ENCODE measurements at regions not wholly inside any gene's neighbourhood (a gene's known extent, or its start where the extent isn't known, plus 50 kb on each side); places are given as distances from the start of the nearest gene placed in this dataset.

DNA sequence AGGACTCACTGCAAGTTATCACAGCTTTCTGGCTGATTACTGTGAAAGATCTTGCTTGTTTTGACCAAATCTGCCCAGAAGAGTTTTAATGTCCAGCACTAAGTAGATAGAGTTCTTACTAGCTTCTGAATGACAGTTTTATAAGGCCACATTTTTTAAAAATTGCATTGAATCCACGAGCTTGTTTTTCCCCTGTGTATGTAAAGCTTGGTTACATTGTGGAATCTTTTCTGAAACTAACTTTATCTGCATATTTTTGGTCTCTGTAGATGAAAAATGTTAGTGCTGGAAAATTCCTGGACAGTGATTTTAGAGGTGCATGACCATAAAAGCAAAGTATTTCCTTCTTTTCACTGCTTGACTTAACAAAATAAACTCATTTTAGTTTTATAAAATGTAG is 650.3 kb upstream of the FAM241A start:
- ATAC-seq, result no peak
- ChIA-PET POLR2A (no interaction called here), CTCF (no interaction called here)
- no peak for DNase-seq (ENCODE audit: low read depth in 1 of 2, low spot score in 1 of 2)
- Histone ChIP-seq H3K4me3 (no peak overlapping the region), H3K27ac (no peak overlapping the region), H3K4me1 (0 out of 3 replicates have a peak, but pooled peaks cover 7% of the 10 kb centered on the region), H3K9me3 (no peaks in the 10 kb centered on the region), H3K4me2 (no peak overlapping the region)
- TF ChIP-seq HDAC2 (IDR thresholded peaks at IDR 0.05) (no peak), NR3C1 (IDR thresholded peaks at IDR 0.05) (no peak), NPAS2 (CRISPR knock-in tag; IDR thresholded peaks at IDR 0.05; ENCODE audit: borderline replicate concordance) (no peak), TFCP2L1 (CRISPR knock-in tag; IDR thresholded peaks at IDR 0.05) (no peak), POLR2A (IDR thresholded peaks at IDR 0.05; ENCODE audit: low read length) (no peak), KDM1A (IDR thresholded peaks at IDR 0.05; ENCODE audit: low read depth) (no peak), ZSCAN20 (CRISPR knock-in tag; IDR thresholded peaks at IDR 0.05) (no peak), EHMT2 (IDR thresholded peaks at IDR 0.05; ENCODE audit: low read depth) (no peak), GATA3 (IDR thresholded peaks at IDR 0.05; ENCODE audit: borderline replicate concordance) (no peak), RFX5 (IDR thresholded peaks at IDR 0.05) (no peak), PHF8 (IDR thresholded peaks at IDR 0.05; ENCODE audit: borderline replicate concordance, low read depth) (no peak), RCOR1 (IDR thresholded peaks at IDR 0.05; ENCODE audit: low read depth, low read length) (no peak), TP53 (CRISPR knock-in tag; IDR thresholded peaks at IDR 0.05) (no peak), ZC3H11A (IDR thresholded peaks at IDR 0.05) (no peak), BHLHE40 (IDR thresholded peaks at IDR 0.05; ENCODE audit: low read depth, low read length) (no peak)
- TF ChIP-seq, protein P1, sequence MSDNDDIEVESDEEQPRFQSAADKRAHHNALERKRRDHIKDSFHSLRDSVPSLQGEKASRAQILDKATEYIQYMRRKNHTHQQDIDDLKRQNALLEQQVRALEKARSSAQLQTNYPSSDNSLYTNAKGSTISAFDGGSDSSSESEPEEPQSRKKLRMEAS (IDR thresholded peaks at IDR 0.05), result no peak
- TF ChIP-seq, protein P2, sequence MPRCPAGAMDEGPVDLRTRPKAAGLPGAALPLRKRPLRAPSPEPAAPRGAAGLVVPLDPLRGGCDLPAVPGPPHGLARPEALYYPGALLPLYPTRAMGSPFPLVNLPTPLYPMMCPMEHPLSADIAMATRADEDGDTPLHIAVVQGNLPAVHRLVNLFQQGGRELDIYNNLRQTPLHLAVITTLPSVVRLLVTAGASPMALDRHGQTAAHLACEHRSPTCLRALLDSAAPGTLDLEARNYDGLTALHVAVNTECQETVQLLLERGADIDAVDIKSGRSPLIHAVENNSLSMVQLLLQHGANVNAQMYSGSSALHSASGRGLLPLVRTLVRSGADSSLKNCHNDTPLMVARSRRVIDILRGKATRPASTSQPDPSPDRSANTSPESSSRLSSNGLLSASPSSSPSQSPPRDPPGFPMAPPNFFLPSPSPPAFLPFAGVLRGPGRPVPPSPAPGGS (IDR thresholded peaks at IDR 0.05), result no peak
- TF ChIP-seq, protein P3, sequence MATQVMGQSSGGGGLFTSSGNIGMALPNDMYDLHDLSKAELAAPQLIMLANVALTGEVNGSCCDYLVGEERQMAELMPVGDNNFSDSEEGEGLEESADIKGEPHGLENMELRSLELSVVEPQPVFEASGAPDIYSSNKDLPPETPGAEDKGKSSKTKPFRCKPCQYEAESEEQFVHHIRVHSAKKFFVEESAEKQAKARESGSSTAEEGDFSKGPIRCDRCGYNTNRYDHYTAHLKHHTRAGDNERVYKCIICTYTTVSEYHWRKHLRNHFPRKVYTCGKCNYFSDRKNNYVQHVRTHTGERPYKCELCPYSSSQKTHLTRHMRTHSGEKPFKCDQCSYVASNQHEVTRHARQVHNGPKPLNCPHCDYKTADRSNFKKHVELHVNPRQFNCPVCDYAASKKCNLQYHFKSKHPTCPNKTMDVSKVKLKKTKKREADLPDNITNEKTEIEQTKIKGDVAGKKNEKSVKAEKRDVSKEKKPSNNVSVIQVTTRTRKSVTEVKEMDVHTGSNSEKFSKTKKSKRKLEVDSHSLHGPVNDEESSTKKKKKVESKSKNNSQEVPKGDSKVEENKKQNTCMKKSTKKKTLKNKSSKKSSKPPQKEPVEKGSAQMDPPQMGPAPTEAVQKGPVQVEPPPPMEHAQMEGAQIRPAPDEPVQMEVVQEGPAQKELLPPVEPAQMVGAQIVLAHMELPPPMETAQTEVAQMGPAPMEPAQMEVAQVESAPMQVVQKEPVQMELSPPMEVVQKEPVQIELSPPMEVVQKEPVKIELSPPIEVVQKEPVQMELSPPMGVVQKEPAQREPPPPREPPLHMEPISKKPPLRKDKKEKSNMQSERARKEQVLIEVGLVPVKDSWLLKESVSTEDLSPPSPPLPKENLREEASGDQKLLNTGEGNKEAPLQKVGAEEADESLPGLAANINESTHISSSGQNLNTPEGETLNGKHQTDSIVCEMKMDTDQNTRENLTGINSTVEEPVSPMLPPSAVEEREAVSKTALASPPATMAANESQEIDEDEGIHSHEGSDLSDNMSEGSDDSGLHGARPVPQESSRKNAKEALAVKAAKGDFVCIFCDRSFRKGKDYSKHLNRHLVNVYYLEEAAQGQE (IDR thresholded peaks at IDR 0.05), result no peak
- TF ChIP-seq, protein P4, sequence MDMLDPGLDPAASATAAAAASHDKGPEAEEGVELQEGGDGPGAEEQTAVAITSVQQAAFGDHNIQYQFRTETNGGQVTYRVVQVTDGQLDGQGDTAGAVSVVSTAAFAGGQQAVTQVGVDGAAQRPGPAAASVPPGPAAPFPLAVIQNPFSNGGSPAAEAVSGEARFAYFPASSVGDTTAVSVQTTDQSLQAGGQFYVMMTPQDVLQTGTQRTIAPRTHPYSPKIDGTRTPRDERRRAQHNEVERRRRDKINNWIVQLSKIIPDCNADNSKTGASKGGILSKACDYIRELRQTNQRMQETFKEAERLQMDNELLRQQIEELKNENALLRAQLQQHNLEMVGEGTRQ (IDR thresholded peaks at IDR 0.05), result no peak
- 0% methylated on average over 1 of the region's 1 CpG for WGBS (ENCODE audit: missing lambda C conversion rate)
- FAIRE-seq, result no peak

DNA sequence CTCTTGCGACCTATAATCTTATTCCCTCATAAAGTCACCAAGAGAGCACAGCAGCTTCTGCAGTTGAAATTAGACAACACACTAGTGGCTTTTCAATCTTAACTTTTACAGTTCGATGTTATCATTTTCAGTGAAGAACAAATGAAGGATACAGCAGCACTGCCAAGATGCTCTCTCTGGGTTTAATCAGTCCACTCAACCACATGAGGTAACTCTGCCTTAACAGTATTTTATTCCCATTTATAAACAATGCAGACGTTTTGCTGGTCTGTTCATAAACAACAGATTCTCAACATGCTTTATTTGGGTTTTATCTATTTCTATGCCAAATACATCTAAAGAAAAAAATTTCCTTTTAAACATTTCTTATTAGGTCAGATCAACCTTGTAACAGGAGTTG is 646.0 kb upstream of the FAM241A start:
- FAIRE-seq (no peak), ATAC-seq (no peak), DNase-seq (ENCODE audit: low read depth in 1 of 2, low spot score in 1 of 2) (no peak)
- POLR2A ChIA-PET, result no interaction called here
- TF ChIP-seq, protein P5, sequence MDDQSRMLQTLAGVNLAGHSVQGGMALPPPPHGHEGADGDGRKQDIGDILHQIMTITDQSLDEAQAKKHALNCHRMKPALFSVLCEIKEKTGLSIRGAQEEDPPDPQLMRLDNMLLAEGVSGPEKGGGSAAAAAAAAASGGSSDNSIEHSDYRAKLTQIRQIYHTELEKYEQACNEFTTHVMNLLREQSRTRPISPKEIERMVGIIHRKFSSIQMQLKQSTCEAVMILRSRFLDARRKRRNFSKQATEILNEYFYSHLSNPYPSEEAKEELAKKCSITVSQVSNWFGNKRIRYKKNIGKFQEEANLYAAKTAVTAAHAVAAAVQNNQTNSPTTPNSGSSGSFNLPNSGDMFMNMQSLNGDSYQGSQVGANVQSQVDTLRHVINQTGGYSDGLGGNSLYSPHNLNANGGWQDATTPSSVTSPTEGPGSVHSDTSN (IDR thresholded peaks at IDR 0.05), result no peak
- no peak for TF ChIP-seq CHD2 (IDR thresholded peaks at IDR 0.05; ENCODE audit: low read length, partially characterized antibody)
- TF ChIP-seq, protein P6, sequence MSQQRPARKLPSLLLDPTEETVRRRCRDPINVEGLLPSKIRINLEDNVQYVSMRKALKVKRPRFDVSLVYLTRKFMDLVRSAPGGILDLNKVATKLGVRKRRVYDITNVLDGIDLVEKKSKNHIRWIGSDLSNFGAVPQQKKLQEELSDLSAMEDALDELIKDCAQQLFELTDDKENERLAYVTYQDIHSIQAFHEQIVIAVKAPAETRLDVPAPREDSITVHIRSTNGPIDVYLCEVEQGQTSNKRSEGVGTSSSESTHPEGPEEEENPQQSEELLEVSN (IDR thresholded peaks at IDR 0.05; ENCODE audit: borderline replicate concordance, low read depth), result no peak
- TF ChIP-seq, protein P4 (IDR thresholded peaks at IDR 0.05), result no peak
- no peak for TF ChIP-seq JUNB (IDR thresholded peaks at IDR 0.05)
- TF ChIP-seq HEYL (CRISPR knock-in tag; IDR thresholded peaks at IDR 0.05), result no peak
- no peak for TF ChIP-seq ZC3H11A (IDR thresholded peaks at IDR 0.05)
- TF ChIP-seq ZSCAN20 (CRISPR knock-in tag; IDR thresholded peaks at IDR 0.05), result no peak
- TF ChIP-seq CBX8 (IDR thresholded peaks at IDR 0.05), result no peak
- no peak overlapping the region for H3K4me2 ChIP-seq
- no peaks in the 10 kb centered on the region for H3K4me1 ChIP-seq
- no peaks in the 10 kb centered on the region for H3K9me3 ChIP-seq
- CTCF ChIA-PET, result interaction anchor here (0.8 kb wide), 1 partner anchor 990 kb away, joined by 3 read pairs; no protein-coding TSS in a partner anchor
- 43% methylated on average over 3 of the region's 3 CpGs for WGBS (ENCODE audit: missing lambda C conversion rate)
- no peak overlapping the region for H3K4me3 ChIP-seq
- no peak overlapping the region for H3K27ac ChIP-seq
